HG03521 (cell line): ENCODE measurements at regions not wholly inside any gene's neighbourhood (a gene's known extent, or its start where the extent isn't known, plus 50 kb on each side); places are given as distances from the start of the nearest gene placed in this dataset.
A peak's percentile ranks its signal among the peaks of the same experiment; 100 is the strongest.
"Not testable (repeated sequence)": the region's sequence is repeated elsewhere in the genome, so short reads cannot be mapped to it uniquely, and the experiment has no call there.

Source experiments
- ATAC-seq: cut with Tn5 transposase; IDR thresholded peaks from one replicate; pipeline ENCODE4 v1.9.1; 2021; ENCODE audit warnings: mild to moderate bottlenecking, moderate library complexity; ENCODE audit not compliant: unreplicated experiment

GRCh38 chr7:119046068-119046467, 821.6 kb downstream of the ANKRD7 start:
- ATAC-seq, result no peak

- no peak for ATAC-seq
Observed at GRCh38 chr7:119065966-119066365, 841.5 kb downstream of the ANKRD7 start.

GRCh38 chr7:119086026-119086425, 861.5 kb downstream of the ANKRD7 start:
- ATAC-seq, result no peak

- ATAC-seq, result no peak
Observed at GRCh38 chr7:119090851-119091250, 866.3 kb downstream of the ANKRD7 start.

GRCh38 chr7:119096683-119097082, 872.2 kb downstream of the ANKRD7 start:
- no peak for ATAC-seq

GRCh38 chr7:119100611-119101258, 876.2 kb downstream of the ANKRD7 start:
- not testable (repeated sequence) for ATAC-seq

- ATAC-seq, result no peak
Observed at GRCh38 chr7:119102291-119102690, 877.8 kb downstream of the ANKRD7 start.

GRCh38 chr7:119105381-119105780, 880.9 kb downstream of the ANKRD7 start:
- no peak for ATAC-seq

GRCh38 chr7:119123326-119123725, 898.8 kb downstream of the ANKRD7 start:
- no peak for ATAC-seq

GRCh38 chr7:119127706-119128105, 903.2 kb downstream of the ANKRD7 start:
- no peak for ATAC-seq

- ATAC-seq, result no peak
Observed at GRCh38 chr7:119132436-119132835, 907.9 kb downstream of the ANKRD7 start.

GRCh38 chr7:119167431-119167830, 942.9 kb downstream of the ANKRD7 start:
- ATAC-seq, result no peak

GRCh38 chr7:119172043-119172442, 947.5 kb downstream of the ANKRD7 start:
- ATAC-seq, result no peak

GRCh38 chr7:119175911-119176627, 951.6 kb downstream of the ANKRD7 start:
- ATAC-seq, result peak; percentile 59

- no peak for ATAC-seq
Observed at GRCh38 chr7:119177863-119178262, 953.4 kb downstream of the ANKRD7 start.

GRCh38 chr7:119184124-119184788, 959.8 kb downstream of the ANKRD7 start:
- no peak for ATAC-seq

GRCh38 chr7:119196183-119196582, 971.7 kb downstream of the ANKRD7 start:
- no peak for ATAC-seq

GRCh38 chr7:119197172-119197876, 972.8 kb downstream of the ANKRD7 start:
- no peak for ATAC-seq

GRCh38 chr7:119197877-119198527, 973.5 kb downstream of the ANKRD7 start:
- peak; percentile 90 for ATAC-seq

- ATAC-seq, result no peak
Observed at GRCh38 chr7:119219663-119220062, 995.2 kb downstream of the ANKRD7 start.

GRCh38 chr7:119223930-119224329, 999.4 kb downstream of the ANKRD7 start:
- ATAC-seq, result no peak
